HCT116 (cell line): ENCODE measurements at regions not wholly inside any gene's neighbourhood (a gene's known extent, or its start where the extent isn't known, plus 50 kb on each side); places are given as distances from the start of the nearest gene placed in this dataset.

Experiments used
- ATAC-seq: fragments of 200-7000 bp; cut with Tn5 transposase; 2 replicates; pipeline ENCODE4 v1.9.1; 2020; ENCODE audit warnings: mild to moderate bottlenecking, moderate library complexity
- BruUV-seq: library from RNA; stranded (reverse); fragments of 400-500 nt; replicated peaks from 2 replicates; lab custom pipeline; 2021; lab: Mats Ljungman, UMichigan
- CTCF ChIA-PET: fragments of 300-600 bp; sonication (Branson Sonifier 250); formaldehyde crosslinking; loops from one replicate; lab custom pipeline; 2021; ENCODE audit warnings: antibody characterized with exemption; lab: Charles Lee
- POLR2A ChIA-PET: fragments of 300-600, 350-600 bp; sonication (Branson Sonifier 250); formaldehyde crosslinking; loops from one replicate; lab custom pipeline; 2021; ENCODE audit warnings: antibody characterized with exemption; lab: Charles Lee
- RAD21 ChIA-PET, 2 experiments: fragments of 300-600 bp; sonication (Branson Sonifier 250); formaldehyde crosslinking; loops; one replicate each; lab custom pipeline; 2023; ENCODE audit warnings: low total read pairs in 2 of 2; ENCODE audit not compliant: uncharacterized antibody in 2 of 2, unreplicated experiment in 2 of 2, low non-redundant PET in 1 of 2; lab: Charles Lee
- DNase-seq: peaks from one replicate; pipeline ENCODE4 v3.0.0-alpha.2; 2010; ENCODE audit warnings: low read depth, low spot score
- H2AFZ ChIP-seq: fragments of 200-600 bp; shearing (Covaris generic), sonication (generic); 2 replicates; pipeline ENCODE4 v1.6.1; 2017; ENCODE audit warnings: low read depth, mixed run types, mixed read lengths, antibody characterized with exemption, low read length; ENCODE audit not compliant: poor library complexity, severe bottlenecking
- H3K27ac ChIP-seq: 2 replicates; pipeline ENCODE4 v1.5.1; 2012; ENCODE audit warnings: low read depth, low read length
- H3K27me3 ChIP-seq: fragments of 200-600 bp; sonication (generic); 2 replicates; pipeline ENCODE4 v1.6.1; 2016; ENCODE audit warnings: mixed run types, low read length, mixed read lengths; ENCODE audit not compliant: insufficient read depth
- H3K36me3 ChIP-seq, 2 experiments: fragments of 200-500 bp in 1 of 2; fragments of 200-600 bp in 1 of 2; sonication (Bioruptor generic) in 1 of 2; sonication (generic) in 1 of 2; 2 replicates each; pipeline versions ENCODE4 v1.5.1 to v1.6.1; 2014 to 2016; ENCODE audit warnings: low read length in 2 of 2, inconsistent platforms in 1 of 2, mixed read lengths in 1 of 2, mixed run types in 1 of 2; ENCODE audit not compliant: insufficient read depth in 2 of 2, control insufficient read depth in 1 of 2
- H3K4me1 ChIP-seq, 2 experiments: fragments of 200-600 bp in 1 of 2; sonication (generic) in 1 of 2; 2 replicates each; pipeline versions ENCODE4 v1.5.1 to v1.6.1; 2012 to 2017; ENCODE audit warnings: low read length in 2 of 2, inconsistent platforms in 1 of 2, mild to moderate bottlenecking in 1 of 2, mixed read lengths in 1 of 2, mixed run types in 1 of 2, moderate library complexity in 1 of 2; ENCODE audit not compliant: insufficient read depth in 2 of 2, control insufficient read depth in 1 of 2
- H3K4me2 ChIP-seq: fragments of 200-600 bp; sonication (generic); 2 replicates; pipeline ENCODE4 v1.6.1; 2017; ENCODE audit warnings: mixed run types, low read length, mixed read lengths
- H3K4me3 ChIP-seq, 2 experiments: fragments of 200-600 bp in 1 of 2; sonication (generic) in 1 of 2; replicated peaks in 1 of 2; 2 replicates each; pipeline ENCODE4 v1.5.1; 2011 to 2016; ENCODE audit warnings: low read length in 2 of 2, control low read depth in 1 of 2, low read depth in 1 of 2, mild to moderate bottlenecking in 1 of 2, mixed read lengths in 1 of 2, mixed run types in 1 of 2
- H3K79me2 ChIP-seq: fragments of 200-600 bp; sonication (generic); 2 replicates; pipeline ENCODE4 v1.6.1; 2017; ENCODE audit warnings: mild to moderate bottlenecking, mixed run types, low read length, moderate library complexity, mixed read lengths; ENCODE audit not compliant: insufficient read depth
- H3K9ac ChIP-seq: fragments of 200-600 bp; sonication (generic); 2 replicates; pipeline ENCODE4 v1.6.1; 2016; ENCODE audit warnings: low read length, mixed read lengths
- H3K9me2 ChIP-seq: fragments of 200-600 bp; sonication (generic), shearing (Covaris generic); 2 replicates; pipeline ENCODE4 v1.6.1; 2017; ENCODE audit warnings: mixed run types, mild to moderate bottlenecking, moderate library complexity; ENCODE audit not compliant: insufficient read depth
- H3K9me3 ChIP-seq, 2 experiments: fragments of 200-500 bp in 1 of 2; fragments of 200-600 bp in 1 of 2; sonication (Bioruptor generic) in 1 of 2; sonication (generic) in 1 of 2; 2 replicates each; pipeline ENCODE4 v1.6.1; 2014 to 2017; ENCODE audit warnings: low read length in 2 of 2, mixed read lengths in 2 of 2, inconsistent platforms in 1 of 2, low read depth in 1 of 2, mild to moderate bottlenecking in 1 of 2, mixed run types in 1 of 2, moderate library complexity in 1 of 2; ENCODE audit not compliant: control insufficient read depth in 1 of 2, insufficient read depth in 1 of 2
- H4K20me1 ChIP-seq: fragments of 200-600 bp; sonication (generic), shearing (Covaris generic); 2 replicates; pipeline ENCODE4 v1.6.1; 2017; ENCODE audit warnings: mixed run types, mild to moderate bottlenecking, moderate library complexity; ENCODE audit not compliant: insufficient read depth
- ELF1 ChIP-seq: IDR thresholded peaks from 2 replicates; pipeline ENCODE4 v1.6.1; 2012; ENCODE audit warnings: low read depth, borderline replicate concordance
- EZH2phosphoT487 ChIP-seq: fragments of 200-600 bp; IDR thresholded peaks from 2 replicates; pipeline ENCODE4 v1.6.1; 2018; ENCODE audit warnings: antibody characterized with exemption, borderline replicate concordance
- FOSL1 ChIP-seq: IDR thresholded peaks from 2 replicates; pipeline ENCODE4 v1.6.1; 2012; ENCODE audit warnings: low read depth
- POLR2A ChIP-seq: IDR thresholded peaks from 2 replicates; pipeline ENCODE4 v1.7.0; 2011; ENCODE audit warnings: borderline replicate concordance; ENCODE audit not compliant: insufficient read depth, insufficient read length; ENCODE audit errors: extremely low read depth
- REST ChIP-seq: IDR thresholded peaks from 2 replicates; pipeline ENCODE4 v1.6.1; 2012; ENCODE audit warnings: low read depth
- SIN3A ChIP-seq: IDR thresholded peaks from 2 replicates; pipeline ENCODE4 v1.6.1; 2012; ENCODE audit warnings: low read depth
- SRF ChIP-seq: IDR thresholded peaks from 2 replicates; pipeline ENCODE4 v1.6.1; 2012; ENCODE audit warnings: low read depth
- TCF7L2 ChIP-seq: IDR thresholded peaks from 2 replicates; pipeline ENCODE4 v1.7.0; 2011; ENCODE audit warnings: borderline replicate concordance, inconsistent platforms; ENCODE audit not compliant: insufficient read depth, insufficient read length; ENCODE audit errors: extremely low read depth
- YY1 ChIP-seq: IDR thresholded peaks from 2 replicates; pipeline ENCODE4 v1.6.1; 2011; ENCODE audit warnings: low read length, low read depth, moderate library complexity, mild to moderate bottlenecking; ENCODE audit not compliant: insufficient replicate concordance; ENCODE audit errors: extremely low read depth
- ZNF274 ChIP-seq: fragments of 200-500 bp; sonication (Bioruptor generic); IDR thresholded peaks from 2 replicates; pipeline ENCODE4 v1.6.1; 2014; ENCODE audit warnings: mild to moderate bottlenecking, low read depth, low read length, inconsistent platforms
- intact Hi-C: fragments of 100-400 bp; cut with micrococcal nuclease; formaldehyde crosslinking; loops from 2 replicates; pipeline ENCODE4 v1.10.0; 2022
- TF ChIP-seq, protein P1 (sequence below): IDR thresholded peaks from 2 replicates; pipeline ENCODE4 v1.6.1; 2012
- TF ChIP-seq, protein P2 (sequence below), 3 experiments: fragments of 200-600 bp in 1 of 3; sonication (generic) in 1 of 3; IDR thresholded peaks in 2 of 3; conservative IDR thresholded peaks in 1 of 3; 2 replicates each; pipeline ENCODE4 v1.5.1; 2012 to 2017; ENCODE audit warnings: low read depth in 2 of 3, low read length in 2 of 3, antibody characterized with exemption in 1 of 3, borderline replicate concordance in 1 of 3, control low read depth in 1 of 3, mild to moderate bottlenecking in 1 of 3, mixed read lengths in 1 of 3, mixed run types in 1 of 3, moderate library complexity in 1 of 3; ENCODE audit not compliant: insufficient read depth in 1 of 3

- TF ChIP-seq REST = no peak
- TF ChIP-seq SIN3A = no peak
- TF ChIP-seq SRF = no peak
- no peak for TF ChIP-seq EZH2phosphoT487
- TF ChIP-seq FOSL1 = no peak
- TF ChIP-seq TCF7L2 = no peak
- no peak for TF ChIP-seq ZNF274
- no peak for TF ChIP-seq ELF1
- no peak for TF ChIP-seq POLR2A
- TF ChIP-seq, protein P1, sequence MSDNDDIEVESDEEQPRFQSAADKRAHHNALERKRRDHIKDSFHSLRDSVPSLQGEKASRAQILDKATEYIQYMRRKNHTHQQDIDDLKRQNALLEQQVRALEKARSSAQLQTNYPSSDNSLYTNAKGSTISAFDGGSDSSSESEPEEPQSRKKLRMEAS = no peak
- TF ChIP-seq, all 23 proteins: peak for 0
These were observed 290.1 kb downstream of the PIK3C3 start (continued) for GRCh38 chr18:42245137-42245536.

GRCh38 chr18:42255908-42256765, 301.1 kb downstream of the PIK3C3 start:
- no peaks in the 10 kb centered on the region for H3K36me3 ChIP-seq
- H3K9me3 ChIP-seq = peaks cover 0 to 14% of the 10 kb centered on the region in 2 experiments; a peak in 2 of 4 replicates
- H2AFZ ChIP-seq = no peak overlapping the region
- ChIA-PET POLR2A (no interaction called here), CTCF (no interaction called here), RAD21 (no interaction called here)
- BruUV-seq = no TSS peak
- H3K27me3 ChIP-seq = no peaks in the 10 kb centered on the region
- H4K20me1 ChIP-seq = no peaks in the 10 kb centered on the region
- H3K79me2 ChIP-seq = no peaks in the 10 kb centered on the region
- ATAC-seq = no peak
- no peak overlapping the region for H3K4me2 ChIP-seq
- no peaks in the 10 kb centered on the region for H3K4me1 ChIP-seq
- no peak overlapping the region for H3K27ac ChIP-seq
- no peak overlapping the region for H3K9ac ChIP-seq
- H3K4me3 ChIP-seq = no peak overlapping the region
- intact Hi-C loops = no loop called here
- no peaks in the 10 kb centered on the region for H3K9me2 ChIP-seq
- DNase-seq = no peak
- TF ChIP-seq REST (no peak), POLR2A (no peak), FOSL1 (no peak), ELF1 (no peak), SIN3A (no peak), YY1 (no peak)
- TF ChIP-seq, protein P2, sequence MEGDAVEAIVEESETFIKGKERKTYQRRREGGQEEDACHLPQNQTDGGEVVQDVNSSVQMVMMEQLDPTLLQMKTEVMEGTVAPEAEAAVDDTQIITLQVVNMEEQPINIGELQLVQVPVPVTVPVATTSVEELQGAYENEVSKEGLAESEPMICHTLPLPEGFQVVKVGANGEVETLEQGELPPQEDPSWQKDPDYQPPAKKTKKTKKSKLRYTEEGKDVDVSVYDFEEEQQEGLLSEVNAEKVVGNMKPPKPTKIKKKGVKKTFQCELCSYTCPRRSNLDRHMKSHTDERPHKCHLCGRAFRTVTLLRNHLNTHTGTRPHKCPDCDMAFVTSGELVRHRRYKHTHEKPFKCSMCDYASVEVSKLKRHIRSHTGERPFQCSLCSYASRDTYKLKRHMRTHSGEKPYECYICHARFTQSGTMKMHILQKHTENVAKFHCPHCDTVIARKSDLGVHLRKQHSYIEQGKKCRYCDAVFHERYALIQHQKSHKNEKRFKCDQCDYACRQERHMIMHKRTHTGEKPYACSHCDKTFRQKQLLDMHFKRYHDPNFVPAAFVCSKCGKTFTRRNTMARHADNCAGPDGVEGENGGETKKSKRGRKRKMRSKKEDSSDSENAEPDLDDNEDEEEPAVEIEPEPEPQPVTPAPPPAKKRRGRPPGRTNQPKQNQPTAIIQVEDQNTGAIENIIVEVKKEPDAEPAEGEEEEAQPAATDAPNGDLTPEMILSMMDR (IDR thresholded peaks at IDR 0.05 in 2 of 3, conservative IDR thresholded peaks at IDR 0.05 in 1 of 3; ENCODE audit: borderline replicate concordance in 1 of 3, insufficient read depth in 1 of 3, low read depth in 2 of 3, low read length in 2 of 3) = no peak
